Thyroid gland (tissue), 4 donors: ENCODE measurements at regions not wholly inside any gene's neighbourhood (a gene's known extent, or its start where the extent isn't known, plus 50 kb on each side); places are given as distances from the start of the nearest gene placed in this dataset.
A peak's percentile ranks its signal among the peaks of the same experiment; 100 is the strongest.

Experiments used
- DNase-seq, 2 donors: peaks; one replicate each; pipeline ENCODE4 v3.0.0-alpha.2; 2019
- H3K27ac ChIP-seq, 3 donors: fragments of 200-600 bp; sonication (generic); 1 replicate in 2 of 3; 2 replicates in 1 of 3; pipeline ENCODE4 v1.5.1; 2016 to 2019; ENCODE audit warnings: mild to moderate bottlenecking in 1 of 3, moderate library complexity in 1 of 3
- H3K27me3 ChIP-seq: fragments of 200-600 bp; sonication (generic); one replicate; pipeline ENCODE4 v1.5.1; 2019
- H3K36me3 ChIP-seq, 2 donors: fragments of 200-600 bp; sonication (generic); one replicate each; pipeline ENCODE4 v1.5.1; 2016 to 2019
- H3K4me1 ChIP-seq, 2 donors: fragments of 200-600 bp; sonication (generic); one replicate each; pipeline ENCODE4 v1.5.1; 2017 to 2019
- H3K4me3 ChIP-seq, 3 donors: fragments of 200-600 bp; sonication (generic); replicated peaks in 1 of 3; 1 replicate in 2 of 3; 2 replicates in 1 of 3; pipeline ENCODE4 v1.5.1; 2016; ENCODE audit warnings: mild to moderate bottlenecking in 1 of 3
- H3K9me3 ChIP-seq: fragments of 200-600 bp; sonication (generic); one replicate; pipeline ENCODE4 v1.5.1; 2017
- POLR2A ChIP-seq, 2 donors: fragments of 450-650 bp; IDR thresholded peaks; one replicate each; pipeline ENCODE4 v1.6.1; 2017; ENCODE audit warnings: antibody characterized with exemption in 2 of 2, mild to moderate bottlenecking in 2 of 2, moderate library complexity in 1 of 2
- WGBS, 2 donors: methylation state at CpG; one replicate each; pipeline ENCODE4 v1.1.5; 2017; 5-methylcytosine and 5-hydroxymethylcytosine counted together
- intact Hi-C: fragments of 100-400 bp; cut with DNase I; formaldehyde crosslinking; loops from one replicate; pipeline ENCODE4 v1.15.1; 2023
- TF ChIP-seq, protein P1 (sequence below), 6 experiments: fragments of 200-600 bp in 3 of 6; fragments of 450-650 bp in 3 of 6; sonication (generic) in 3 of 6; IDR thresholded peaks; one replicate each; pipeline ENCODE4 v1.5.1; 2016 to 2019; ENCODE audit warnings: antibody characterized with exemption in 6 of 6, mild to moderate bottlenecking in 2 of 6, inconsistent platforms in 1 of 6, moderate library complexity in 1 of 6

- Histone ChIP-seq H3K27ac (peak overlapping the region in 2 of 3 donors; percentile 59 to 69), H3K36me3 (no peaks in the 10 kb centered on the region), H3K4me3 (no peak overlapping the region), H3K4me1 (peaks cover 41 to 45% of the 10 kb centered on the region in 2 donors), H3K27me3 (no peaks in the 10 kb centered on the region), H3K9me3 (no peaks in the 10 kb centered on the region)
- intact Hi-C loops, result no loop called here
- TF ChIP-seq POLR2A (IDR thresholded peaks at IDR 0.05), result no peak
- TF ChIP-seq, protein P1, sequence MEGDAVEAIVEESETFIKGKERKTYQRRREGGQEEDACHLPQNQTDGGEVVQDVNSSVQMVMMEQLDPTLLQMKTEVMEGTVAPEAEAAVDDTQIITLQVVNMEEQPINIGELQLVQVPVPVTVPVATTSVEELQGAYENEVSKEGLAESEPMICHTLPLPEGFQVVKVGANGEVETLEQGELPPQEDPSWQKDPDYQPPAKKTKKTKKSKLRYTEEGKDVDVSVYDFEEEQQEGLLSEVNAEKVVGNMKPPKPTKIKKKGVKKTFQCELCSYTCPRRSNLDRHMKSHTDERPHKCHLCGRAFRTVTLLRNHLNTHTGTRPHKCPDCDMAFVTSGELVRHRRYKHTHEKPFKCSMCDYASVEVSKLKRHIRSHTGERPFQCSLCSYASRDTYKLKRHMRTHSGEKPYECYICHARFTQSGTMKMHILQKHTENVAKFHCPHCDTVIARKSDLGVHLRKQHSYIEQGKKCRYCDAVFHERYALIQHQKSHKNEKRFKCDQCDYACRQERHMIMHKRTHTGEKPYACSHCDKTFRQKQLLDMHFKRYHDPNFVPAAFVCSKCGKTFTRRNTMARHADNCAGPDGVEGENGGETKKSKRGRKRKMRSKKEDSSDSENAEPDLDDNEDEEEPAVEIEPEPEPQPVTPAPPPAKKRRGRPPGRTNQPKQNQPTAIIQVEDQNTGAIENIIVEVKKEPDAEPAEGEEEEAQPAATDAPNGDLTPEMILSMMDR (IDR thresholded peaks at IDR 0.05), result no peak
- WGBS, 2 donors, result 62 to 68% methylated on average over 1 of the region's 1 CpG
- DNase-seq, result no peak
These were observed 92.6 kb downstream of the ZNF486 start for GRCh38 chr19:20259615-20260014.

DNA sequence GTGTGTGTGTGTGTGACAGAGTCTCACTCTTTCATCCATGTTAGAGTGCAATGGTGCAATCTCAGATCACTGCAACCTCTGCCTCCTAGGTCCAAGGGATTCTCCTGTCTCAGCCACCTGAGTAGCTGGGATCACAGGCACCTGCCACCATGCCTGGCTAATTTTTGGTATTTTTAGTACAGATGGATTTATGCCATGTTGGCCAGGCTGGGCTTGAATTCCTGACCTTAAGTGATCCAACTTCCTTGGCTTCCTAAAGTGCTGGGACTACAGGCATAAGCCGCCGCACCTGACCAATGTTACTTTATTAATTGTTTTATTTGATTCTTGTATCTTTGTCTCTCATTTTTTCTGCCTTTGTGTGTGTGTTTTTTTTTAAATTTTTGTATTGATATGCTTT, 89.6 kb downstream of the ZNF486 start:
- Histone ChIP-seq H3K4me1 (peaks cover 44 to 47% of the 10 kb centered on the region in 2 donors), H3K27ac (peak overlapping the region; percentile 7 to 76 (median 71)), H3K9me3 (no peaks in the 10 kb centered on the region), H3K4me3 (no peak overlapping the region), H3K36me3 (no peaks in the 10 kb centered on the region), H3K27me3 (no peaks in the 10 kb centered on the region)
- DNase-seq, result peak; percentile 62 to 74
- WGBS, 2 donors, result 66 to 69% methylated on average over 2 of the region's 2 CpGs
- intact Hi-C loops, result no loop called here
- TF ChIP-seq POLR2A (IDR thresholded peaks at IDR 0.05), result no peak
- TF ChIP-seq, protein P1 (IDR thresholded peaks at IDR 0.05), result no peak

GRCh38 chr19:20254121-20254520, 87.1 kb downstream of the ZNF486 start:
- intact Hi-C loops, result no loop called here
- Histone ChIP-seq H3K27me3 (no peaks in the 10 kb centered on the region), H3K36me3 (no peaks in the 10 kb centered on the region), H3K9me3 (no peaks in the 10 kb centered on the region), H3K27ac (peak overlapping the region; percentile 46 to 76 (median 60)), H3K4me3 (no peak overlapping the region), H3K4me1 (peaks cover 43 to 51% of the 10 kb centered on the region in 2 donors)
- DNase-seq, result peak in 1 of 2 donors; percentile 61
- WGBS, 2 donors, result 34 to 50% methylated on average over 5 of the region's 5 CpGs
- TF ChIP-seq, protein P1 (IDR thresholded peaks at IDR 0.05), result no peak
- TF ChIP-seq POLR2A (IDR thresholded peaks at IDR 0.05), result no peak

DNA sequence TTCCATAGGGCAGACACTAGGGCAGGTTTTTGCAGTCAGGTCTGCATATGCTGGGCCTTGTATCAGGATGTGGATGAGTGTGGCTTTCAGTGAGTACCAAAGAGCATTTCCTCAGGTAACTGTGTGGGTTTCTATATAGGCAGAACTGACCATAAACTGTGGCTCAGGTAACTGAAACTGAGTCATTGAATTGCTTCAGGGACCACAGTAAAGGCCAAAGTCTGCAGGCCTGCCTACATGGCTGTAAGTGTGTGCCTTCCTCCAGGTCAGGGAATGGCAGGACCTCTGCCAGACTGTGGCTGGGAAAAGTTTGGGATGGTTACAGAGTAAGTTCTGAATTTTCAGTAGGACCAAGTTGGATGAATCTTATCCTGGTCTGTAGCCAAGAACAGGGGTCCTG, 85.6 kb downstream of the ZNF486 start:
- H3K27ac ChIP-seq, result peak overlapping the region; percentile 60 to 82 (median 76)
- no peaks in the 10 kb centered on the region for H3K9me3 ChIP-seq
- no peak for DNase-seq
- TF ChIP-seq, protein P1 (IDR thresholded peaks at IDR 0.05), result no peak
- TF ChIP-seq POLR2A (IDR thresholded peaks at IDR 0.05), result no peak
- intact Hi-C loops, result no loop called here
- no peak overlapping the region for H3K4me3 ChIP-seq
- H3K4me1 ChIP-seq, result peaks cover 49 to 63% of the 10 kb centered on the region in 2 donors
- no peaks in the 10 kb centered on the region for H3K27me3 ChIP-seq
- no peaks in the 10 kb centered on the region for H3K36me3 ChIP-seq

- TF ChIP-seq POLR2A (IDR thresholded peaks at IDR 0.05), result no peak
- TF ChIP-seq, protein P1 (IDR thresholded peaks at IDR 0.05), result no peak
- WGBS, 2 donors, result 59 to 70% methylated on average over 6 of the region's 6 CpGs
- H3K27me3 ChIP-seq, result no peaks in the 10 kb centered on the region
- intact Hi-C loops, result no loop called here
- no peak overlapping the region for H3K4me3 ChIP-seq
- H3K27ac ChIP-seq, result peak overlapping the region; percentile 60 to 82 (median 76)
- peaks cover 51 to 64% of the 10 kb centered on the region in 2 donors for H3K4me1 ChIP-seq
- no peak for DNase-seq
- no peaks in the 10 kb centered on the region for H3K9me3 ChIP-seq
- no peaks in the 10 kb centered on the region for H3K36me3 ChIP-seq
These were observed 83.6 kb downstream of the ZNF486 start for GRCh38 chr19:20250627-20251026.
